ENCODE measurements at regions not wholly inside any gene's neighbourhood (a gene's known extent, or its start where the extent isn't known, plus 50 kb on each side); places are given as distances from the start of the nearest gene placed in this dataset.
"Not testable (repeated sequence)": the region's sequence is repeated elsewhere in the genome, so short reads cannot be mapped to it uniquely, and the experiment has no call there.

GRCh38 chr2:215630796-215631195, 194.9 kb upstream of the FN1 start:
- not testable (repeated sequence) for TF ChIP-seq CTCF (IDR thresholded peaks at IDR 0.05); SIN3A (IDR thresholded peaks at IDR 0.05; ENCODE audit: borderline replicate concordance, insufficient read depth, low read depth, low read length); TCF7L2 (IDR thresholded peaks at IDR 0.05; ENCODE audit: low read depth, low read length)
